ENCODE measurements at regions not wholly inside any gene's neighbourhood (a gene's known extent, or its start where the extent isn't known, plus 50 kb on each side); places are given as distances from the start of the nearest gene placed in this dataset.

GRCh38 chr6:103081876-103082630, 1688.5 kb downstream of the GRIK2 start:
- no peak for TF ChIP-seq CTCF (IDR thresholded peaks at IDR 0.05; ENCODE audit: low read length)
- TF ChIP-seq EZH2 (IDR thresholded peaks at IDR 0.05; ENCODE audit: borderline replicate concordance, low read length) = no peak

Measured in OCI-LY1 (cell line).